ENCODE measurements at regions not wholly inside any gene's neighbourhood (a gene's known extent, or its start where the extent isn't known, plus 50 kb on each side); places are given as distances from the start of the nearest gene placed in this dataset.

DNA sequence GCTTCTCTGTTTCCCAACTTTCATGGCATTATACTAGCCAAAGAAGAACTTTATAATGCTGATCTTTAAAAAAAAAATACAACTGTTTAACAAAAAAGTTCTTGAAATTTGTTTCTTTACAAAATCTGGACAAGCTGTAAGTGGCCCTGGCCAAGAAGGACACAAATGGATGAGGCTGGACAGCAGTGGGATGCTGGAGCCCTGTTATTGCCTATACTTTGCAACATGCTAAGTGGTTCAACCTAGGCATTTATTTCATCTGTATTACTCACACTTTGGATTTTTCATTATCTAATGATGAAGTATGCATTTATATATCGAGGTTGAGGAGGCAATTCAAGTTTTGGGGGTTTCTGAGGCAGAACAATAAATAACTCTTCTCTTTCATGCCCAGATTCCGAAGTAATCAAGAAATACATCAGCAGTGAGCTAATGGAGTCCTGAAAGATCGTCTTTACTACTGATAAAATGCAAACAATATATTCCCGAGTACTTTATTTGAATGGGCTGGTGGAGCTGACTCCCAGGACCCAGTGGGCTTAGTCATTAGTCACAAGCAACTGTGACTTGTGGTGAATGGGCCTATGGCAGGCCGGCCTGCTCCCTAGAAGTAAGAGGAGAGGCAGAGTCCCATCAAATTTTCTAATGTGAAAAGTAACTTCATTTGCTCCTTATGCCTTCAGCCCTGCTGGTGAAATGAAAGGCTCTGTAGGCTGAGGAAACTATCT, 177.3 kb upstream of the DPH6 start:
- H3K4me2 ChIP-seq (ENCODE audit: low read length) = no peak overlapping the region
- TF ChIP-seq EZH2phosphoT487 (IDR thresholded peaks at IDR 0.05; ENCODE audit: borderline replicate concordance, low read length) = no peak
- TF ChIP-seq, protein P1, sequence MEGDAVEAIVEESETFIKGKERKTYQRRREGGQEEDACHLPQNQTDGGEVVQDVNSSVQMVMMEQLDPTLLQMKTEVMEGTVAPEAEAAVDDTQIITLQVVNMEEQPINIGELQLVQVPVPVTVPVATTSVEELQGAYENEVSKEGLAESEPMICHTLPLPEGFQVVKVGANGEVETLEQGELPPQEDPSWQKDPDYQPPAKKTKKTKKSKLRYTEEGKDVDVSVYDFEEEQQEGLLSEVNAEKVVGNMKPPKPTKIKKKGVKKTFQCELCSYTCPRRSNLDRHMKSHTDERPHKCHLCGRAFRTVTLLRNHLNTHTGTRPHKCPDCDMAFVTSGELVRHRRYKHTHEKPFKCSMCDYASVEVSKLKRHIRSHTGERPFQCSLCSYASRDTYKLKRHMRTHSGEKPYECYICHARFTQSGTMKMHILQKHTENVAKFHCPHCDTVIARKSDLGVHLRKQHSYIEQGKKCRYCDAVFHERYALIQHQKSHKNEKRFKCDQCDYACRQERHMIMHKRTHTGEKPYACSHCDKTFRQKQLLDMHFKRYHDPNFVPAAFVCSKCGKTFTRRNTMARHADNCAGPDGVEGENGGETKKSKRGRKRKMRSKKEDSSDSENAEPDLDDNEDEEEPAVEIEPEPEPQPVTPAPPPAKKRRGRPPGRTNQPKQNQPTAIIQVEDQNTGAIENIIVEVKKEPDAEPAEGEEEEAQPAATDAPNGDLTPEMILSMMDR (IDR thresholded peaks at IDR 0.05; ENCODE audit: low read depth, low read length, poor library complexity, severe bottlenecking) = no peak
- H3K27me3 ChIP-seq (ENCODE audit: control insufficient read depth, low read length) = no peaks in the 10 kb centered on the region
- H3K27ac ChIP-seq (ENCODE audit: low read depth, low read length) = no peak overlapping the region
- no peaks in the 10 kb centered on the region for H3F3A ChIP-seq (ENCODE audit: control insufficient read depth, insufficient read depth)
- no peaks in the 10 kb centered on the region for H4K20me1 ChIP-seq (ENCODE audit: control insufficient read depth, insufficient read depth, low read depth, low read length)
- H3K9me3 ChIP-seq (ENCODE audit: control insufficient read depth, insufficient read depth, low read length) = no peaks in the 10 kb centered on the region
- no peaks in the 10 kb centered on the region for H3K36me3 ChIP-seq (ENCODE audit: control insufficient read depth, low read length)
- no peak overlapping the region for H3K4me3 ChIP-seq (ENCODE audit: low read length)
- no peaks in the 10 kb centered on the region for H3K9me2 ChIP-seq (replicated peaks; ENCODE audit: control insufficient read depth, low read length)
- no peaks in the 10 kb centered on the region for H3K4me1 ChIP-seq (ENCODE audit: control insufficient read depth, low read length)
- H3K79me2 ChIP-seq (ENCODE audit: control insufficient read depth, low read length) = no peaks in the 10 kb centered on the region

DNA sequence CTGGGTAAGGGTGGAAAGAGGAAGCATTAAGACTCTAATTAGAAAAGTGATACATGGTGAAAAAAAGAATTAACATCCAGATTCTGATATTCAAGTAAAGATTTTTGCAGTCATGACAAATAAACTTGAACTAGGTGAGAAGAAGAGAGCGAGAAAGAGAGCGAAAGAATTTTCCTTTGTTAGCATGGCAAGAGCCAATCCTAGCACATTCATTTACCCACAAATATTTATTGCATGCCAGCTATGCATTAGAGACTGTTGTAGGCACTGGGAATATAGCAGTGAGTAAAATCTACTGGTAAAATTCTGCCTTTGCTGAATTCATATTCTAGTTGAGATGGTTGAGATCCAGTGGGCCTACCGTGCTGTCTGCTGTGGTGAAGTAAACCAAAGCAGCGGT, 177.9 kb upstream of the DPH6 start:
- Histone ChIP-seq H3K4me2 (ENCODE audit: low read length) (no peak overlapping the region), H3F3A (ENCODE audit: control insufficient read depth, insufficient read depth) (no peaks in the 10 kb centered on the region), H3K27me3 (ENCODE audit: control insufficient read depth, low read length) (no peaks in the 10 kb centered on the region), H3K4me1 (ENCODE audit: control insufficient read depth, low read length) (no peaks in the 10 kb centered on the region), H3K36me3 (ENCODE audit: control insufficient read depth, low read length) (no peaks in the 10 kb centered on the region), H3K9me2 (replicated peaks; ENCODE audit: control insufficient read depth, low read length) (no peaks in the 10 kb centered on the region), H3K4me3 (ENCODE audit: low read length) (no peak overlapping the region), H3K79me2 (ENCODE audit: control insufficient read depth, low read length) (no peaks in the 10 kb centered on the region), H3K9me3 (ENCODE audit: control insufficient read depth, insufficient read depth, low read length) (no peaks in the 10 kb centered on the region), H4K20me1 (ENCODE audit: control insufficient read depth, insufficient read depth, low read depth, low read length) (no peaks in the 10 kb centered on the region), H3K27ac (ENCODE audit: low read depth, low read length) (no peak overlapping the region)
- no peak for TF ChIP-seq EZH2phosphoT487 (IDR thresholded peaks at IDR 0.05; ENCODE audit: borderline replicate concordance, low read length)
- TF ChIP-seq, protein P1 (IDR thresholded peaks at IDR 0.05; ENCODE audit: low read depth, low read length, poor library complexity, severe bottlenecking) = no peak

DNA sequence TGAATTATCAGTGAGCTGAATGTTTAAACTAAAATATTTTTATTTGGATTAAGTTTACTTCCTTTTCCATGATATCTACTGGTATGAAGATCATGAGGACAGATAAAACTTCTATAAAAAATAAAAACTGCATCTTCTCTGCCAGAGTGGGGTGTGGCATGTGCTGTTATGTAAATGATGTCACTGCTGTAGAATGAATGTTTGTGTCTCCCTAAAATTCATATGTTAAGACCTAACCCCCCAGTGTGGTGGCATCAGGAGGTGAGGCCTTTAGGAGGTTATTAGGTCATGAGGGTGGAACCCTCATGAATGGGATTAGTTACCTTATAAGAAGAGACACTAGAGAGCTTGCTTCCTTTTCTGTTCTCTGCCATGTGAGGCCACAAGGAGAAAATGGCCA, 178.7 kb upstream of the DPH6 start:
- Histone ChIP-seq H3F3A (ENCODE audit: control insufficient read depth, insufficient read depth) (no peaks in the 10 kb centered on the region), H3K4me3 (ENCODE audit: low read length) (no peak overlapping the region), H3K4me2 (ENCODE audit: low read length) (no peak overlapping the region), H3K9me3 (ENCODE audit: control insufficient read depth, insufficient read depth, low read length) (no peaks in the 10 kb centered on the region), H3K4me1 (ENCODE audit: control insufficient read depth, low read length) (no peaks in the 10 kb centered on the region), H3K27me3 (ENCODE audit: control insufficient read depth, low read length) (no peaks in the 10 kb centered on the region), H3K36me3 (ENCODE audit: control insufficient read depth, low read length) (no peaks in the 10 kb centered on the region), H4K20me1 (ENCODE audit: control insufficient read depth, insufficient read depth, low read depth, low read length) (no peaks in the 10 kb centered on the region), H3K27ac (ENCODE audit: low read depth, low read length) (no peak overlapping the region), H3K79me2 (ENCODE audit: control insufficient read depth, low read length) (no peaks in the 10 kb centered on the region), H3K9me2 (replicated peaks; ENCODE audit: control insufficient read depth, low read length) (no peaks in the 10 kb centered on the region)
- TF ChIP-seq EZH2phosphoT487 (IDR thresholded peaks at IDR 0.05; ENCODE audit: borderline replicate concordance, low read length) = no peak
- TF ChIP-seq, protein P1 (IDR thresholded peaks at IDR 0.05; ENCODE audit: low read depth, low read length, poor library complexity, severe bottlenecking) = no peak
